GM23338 (cell line): ENCODE measurements at regions not wholly inside any gene's neighbourhood (a gene's known extent, or its start where the extent isn't known, plus 50 kb on each side); places are given as distances from the start of the nearest gene placed in this dataset.

Experiments used
- ATAC-seq: fragments of 200-7000 bp; cut with Tn5 transposase; 3 replicates; pipeline ENCODE4 v1.9.1; 2020
- DNase-seq: peaks from one replicate; pipeline ENCODE4 v3.0.0-alpha.2; 2015; ENCODE audit warnings: low spot score
- H2AFZ ChIP-seq: fragments of 200-600 bp; sonication (generic); 2 replicates; pipeline ENCODE4 v1.8.0; 2016; ENCODE audit warnings: antibody characterized with exemption, mild to moderate bottlenecking, moderate library complexity
- H3F3A ChIP-seq: fragments of 200-600 bp; sonication (generic); replicated peaks from 2 replicates; pipeline ENCODE4 v1.8.0; 2017; ENCODE audit warnings: antibody characterized with exemption, mixed run types, low read depth
- H3K27ac ChIP-seq: fragments of 200-600 bp; sonication (generic); 2 replicates; pipeline ENCODE4 v1.6.1; 2016; ENCODE audit warnings: low read depth
- H3K27me3 ChIP-seq: fragments of 200-600 bp; sonication (generic); 2 replicates; pipeline ENCODE4 v1.8.0; 2016; ENCODE audit warnings: mild to moderate bottlenecking, mixed run types, moderate library complexity; ENCODE audit not compliant: insufficient read depth
- H3K36me3 ChIP-seq: fragments of 200-600 bp; sonication (generic); 2 replicates; pipeline ENCODE4 v1.8.0; 2016; ENCODE audit warnings: mild to moderate bottlenecking; ENCODE audit not compliant: insufficient read depth
- H3K4me1 ChIP-seq: fragments of 200-600 bp; sonication (generic); 2 replicates; pipeline ENCODE4 v1.8.0; 2016; ENCODE audit warnings: mild to moderate bottlenecking, moderate library complexity; ENCODE audit not compliant: insufficient read depth
- H3K4me2 ChIP-seq: fragments of 200-600 bp; sonication (generic); 2 replicates; pipeline ENCODE4 v1.7.1; 2017; ENCODE audit warnings: mixed run types
- H3K4me3 ChIP-seq: fragments of 200-600 bp; sonication (generic); 2 replicates; pipeline ENCODE4 v1.6.1; 2016; ENCODE audit warnings: mixed run types
- H3K79me2 ChIP-seq: fragments of 200-600 bp; sonication (generic); replicated peaks from 2 replicates; pipeline ENCODE4 v1.8.0; 2017; ENCODE audit warnings: mild to moderate bottlenecking; ENCODE audit not compliant: insufficient read depth
- H3K9me2 ChIP-seq: fragments of 200-600 bp; sonication (generic); 2 replicates; pipeline ENCODE4 v1.8.0; 2017; ENCODE audit not compliant: insufficient read depth
- H4K20me1 ChIP-seq: fragments of 200-600 bp; sonication (generic); replicated peaks from 2 replicates; pipeline ENCODE4 v1.8.0; 2017; ENCODE audit warnings: mild to moderate bottlenecking; ENCODE audit not compliant: insufficient read depth
- H3K27ac Mint-ChIP-seq: 2 replicates; pipeline ENCODE4 v1.8.0; 2020; ENCODE audit warnings: inconsistent platforms, mild to moderate bottlenecking, moderate library complexity, mixed read lengths
- H3K27me3 Mint-ChIP-seq: 3 replicates; pipeline ENCODE4 v1.8.0; 2022; ENCODE audit warnings: low read depth, mild to moderate bottlenecking, moderate library complexity, mixed read lengths, inconsistent platforms; ENCODE audit not compliant: insufficient read depth, poor library complexity
- H3K36me3 Mint-ChIP-seq: 3 replicates; pipeline ENCODE4 v1.8.0; 2021; ENCODE audit warnings: low read depth, mild to moderate bottlenecking, inconsistent platforms, moderate library complexity, mixed read lengths
- H3K4me1 Mint-ChIP-seq: 3 replicates; pipeline ENCODE4 v1.8.0; 2020; ENCODE audit warnings: mild to moderate bottlenecking, inconsistent platforms, mixed read lengths
- H3K4me3 Mint-ChIP-seq: 3 replicates; pipeline ENCODE4 v1.8.0; 2021; ENCODE audit warnings: moderate library complexity, mild to moderate bottlenecking, inconsistent platforms, mixed read lengths
- H3K9me3 Mint-ChIP-seq: 3 replicates; pipeline ENCODE4 v1.8.0; 2020; ENCODE audit warnings: moderate library complexity, mild to moderate bottlenecking, inconsistent platforms, mixed read lengths
- CREB1 ChIP-seq: fragments of 250-450 bp; sonication (Bioruptor Pico); IDR thresholded peaks from 2 replicates; pipeline ENCODE4 v1.5.0; 2020; ENCODE audit warnings: low read depth, mild to moderate bottlenecking, moderate library complexity
- ETS1 ChIP-seq: IDR thresholded peaks from 2 replicates; pipeline ENCODE4 v1.6.1; 2016; ENCODE audit warnings: antibody characterized with exemption
- EZH2 ChIP-seq: fragments of 200-600 bp; sonication (generic); IDR thresholded peaks from one replicate; pipeline ENCODE4 v1.8.0; 2017; ENCODE audit warnings: antibody characterized with exemption, mild to moderate bottlenecking, low read depth; ENCODE audit not compliant: unreplicated experiment
- EZH2phosphoT487 ChIP-seq: fragments of 200-600 bp; sonication (generic); IDR thresholded peaks from one replicate; pipeline ENCODE4 v1.8.1; 2018; ENCODE audit warnings: antibody characterized with exemption; ENCODE audit not compliant: unreplicated experiment
- JUNB ChIP-seq: IDR thresholded peaks from one replicate; pipeline ENCODE4 v1.6.1; 2016; ENCODE audit warnings: antibody characterized with exemption; ENCODE audit not compliant: unreplicated experiment
- NANOG ChIP-seq: IDR thresholded peaks from 2 replicates; pipeline ENCODE4 v1.6.1; 2016; ENCODE audit warnings: antibody characterized with exemption, borderline replicate concordance
- POLR2AphosphoS5 ChIP-seq: IDR thresholded peaks from 2 replicates; pipeline ENCODE4 v1.6.1; 2016; ENCODE audit warnings: antibody characterized with exemption, low read depth
- STAT1 ChIP-seq: IDR thresholded peaks from one replicate; pipeline ENCODE4 v1.6.1; 2016; ENCODE audit warnings: antibody characterized with exemption; ENCODE audit not compliant: unreplicated experiment
- ZNF114 ChIP-seq: fragments of 250-450 bp; sonication (Bioruptor Pico); IDR thresholded peaks from 2 replicates; pipeline ENCODE4 v1.5.0; 2020; ENCODE audit warnings: mild to moderate bottlenecking, moderate library complexity
- ZNF331 ChIP-seq: fragments of 250-450 bp; sonication (Bioruptor Pico); IDR thresholded peaks from 2 replicates; pipeline ENCODE4 v1.5.0; 2020; ENCODE audit warnings: low read depth, mild to moderate bottlenecking, moderate library complexity
- TF ChIP-seq, protein P1 (sequence below): IDR thresholded peaks from one replicate; pipeline ENCODE4 v1.6.1; 2018; ENCODE audit warnings: antibody characterized with exemption; ENCODE audit not compliant: unreplicated experiment
- TF ChIP-seq, protein P2 (sequence below), 2 experiments: fragments of 200-600 bp in 1 of 2; sonication (generic) in 1 of 2; conservative IDR thresholded peaks; 2 replicates each; pipeline versions ENCODE4 v1.5.1 to v1.6.1; 2016 to 2017; ENCODE audit warnings: antibody characterized with exemption in 2 of 2, low read depth in 2 of 2, mild to moderate bottlenecking in 2 of 2, moderate library complexity in 1 of 2
- TF ChIP-seq, protein P3 (sequence below): fragments of 250-450 bp; sonication (Bioruptor Pico); IDR thresholded peaks from 2 replicates; pipeline ENCODE4 v1.5.0; 2020; ENCODE audit warnings: mild to moderate bottlenecking, moderate library complexity

DNA sequence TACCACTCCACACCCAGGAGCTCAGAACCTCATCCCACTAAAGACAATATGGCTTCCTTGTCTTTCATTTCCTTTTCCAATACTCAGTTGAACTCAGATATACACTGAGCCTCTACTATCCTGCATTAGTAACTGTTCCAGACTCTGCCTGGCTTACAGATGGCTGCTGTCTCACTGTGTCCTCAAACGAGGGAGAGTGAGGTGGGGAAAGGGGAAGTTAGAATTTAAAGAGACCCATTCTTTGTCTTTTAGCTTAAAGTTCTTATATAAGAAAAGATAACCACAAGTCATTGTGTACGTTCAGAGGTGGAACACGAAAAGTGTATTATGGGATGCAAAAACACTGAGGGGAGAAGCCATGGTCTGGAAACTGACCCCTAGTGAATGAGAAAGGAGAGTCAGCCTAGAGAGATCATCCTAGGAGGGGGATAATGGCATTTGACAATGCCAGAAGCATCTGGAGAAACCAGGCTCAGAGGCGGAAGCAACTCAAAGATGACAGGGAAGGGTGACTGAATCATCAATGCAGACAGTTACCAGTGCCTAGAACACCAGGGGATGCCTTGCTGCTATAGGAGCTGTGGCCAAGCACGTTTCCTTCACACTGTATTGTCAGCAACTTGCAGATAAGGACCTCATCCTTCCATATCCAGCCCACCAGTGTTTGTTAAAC, 170.7 kb downstream of the CYRIA start:
- no peaks in the 10 kb centered on the region for H3F3A ChIP-seq
- no peaks in the 10 kb centered on the region; the same call in 2 of the 3 replicates for H3K36me3 Mint-ChIP-seq
- H3K4me1 ChIP-seq = no peaks in the 10 kb centered on the region
- peaks cover 2% of the 10 kb centered on the region for H3K27me3 Mint-ChIP-seq
- no peak overlapping the region for H3K27ac ChIP-seq
- H3K4me3 Mint-ChIP-seq = no peak overlapping the region
- no peak for DNase-seq
- H3K4me2 ChIP-seq = no peak overlapping the region
- H3K79me2 ChIP-seq = no peaks in the 10 kb centered on the region
- no peak overlapping the region for H3K4me3 ChIP-seq
- no peaks in the 10 kb centered on the region for H3K27me3 ChIP-seq
- H3K9me2 ChIP-seq = no peaks in the 10 kb centered on the region; the same call in 1 of the 2 replicates
- no peak for ATAC-seq
- no peaks in the 10 kb centered on the region for H3K9me3 Mint-ChIP-seq
- H2AFZ ChIP-seq = no peak overlapping the region
- no peak overlapping the region for H3K27ac Mint-ChIP-seq
- TF ChIP-seq EZH2phosphoT487 (no peak), ZNF114 (CRISPR knock-in tag) (no peak), STAT1 (no peak), ZNF331 (CRISPR knock-in tag) (no peak), JUNB (no peak), POLR2AphosphoS5 (no peak), ETS1 (no peak), CREB1 (CRISPR knock-in tag) (no peak), EZH2 (no peak), NANOG (no peak)
- TF ChIP-seq, protein P1, sequence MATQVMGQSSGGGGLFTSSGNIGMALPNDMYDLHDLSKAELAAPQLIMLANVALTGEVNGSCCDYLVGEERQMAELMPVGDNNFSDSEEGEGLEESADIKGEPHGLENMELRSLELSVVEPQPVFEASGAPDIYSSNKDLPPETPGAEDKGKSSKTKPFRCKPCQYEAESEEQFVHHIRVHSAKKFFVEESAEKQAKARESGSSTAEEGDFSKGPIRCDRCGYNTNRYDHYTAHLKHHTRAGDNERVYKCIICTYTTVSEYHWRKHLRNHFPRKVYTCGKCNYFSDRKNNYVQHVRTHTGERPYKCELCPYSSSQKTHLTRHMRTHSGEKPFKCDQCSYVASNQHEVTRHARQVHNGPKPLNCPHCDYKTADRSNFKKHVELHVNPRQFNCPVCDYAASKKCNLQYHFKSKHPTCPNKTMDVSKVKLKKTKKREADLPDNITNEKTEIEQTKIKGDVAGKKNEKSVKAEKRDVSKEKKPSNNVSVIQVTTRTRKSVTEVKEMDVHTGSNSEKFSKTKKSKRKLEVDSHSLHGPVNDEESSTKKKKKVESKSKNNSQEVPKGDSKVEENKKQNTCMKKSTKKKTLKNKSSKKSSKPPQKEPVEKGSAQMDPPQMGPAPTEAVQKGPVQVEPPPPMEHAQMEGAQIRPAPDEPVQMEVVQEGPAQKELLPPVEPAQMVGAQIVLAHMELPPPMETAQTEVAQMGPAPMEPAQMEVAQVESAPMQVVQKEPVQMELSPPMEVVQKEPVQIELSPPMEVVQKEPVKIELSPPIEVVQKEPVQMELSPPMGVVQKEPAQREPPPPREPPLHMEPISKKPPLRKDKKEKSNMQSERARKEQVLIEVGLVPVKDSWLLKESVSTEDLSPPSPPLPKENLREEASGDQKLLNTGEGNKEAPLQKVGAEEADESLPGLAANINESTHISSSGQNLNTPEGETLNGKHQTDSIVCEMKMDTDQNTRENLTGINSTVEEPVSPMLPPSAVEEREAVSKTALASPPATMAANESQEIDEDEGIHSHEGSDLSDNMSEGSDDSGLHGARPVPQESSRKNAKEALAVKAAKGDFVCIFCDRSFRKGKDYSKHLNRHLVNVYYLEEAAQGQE = no peak
- TF ChIP-seq, protein P2, sequence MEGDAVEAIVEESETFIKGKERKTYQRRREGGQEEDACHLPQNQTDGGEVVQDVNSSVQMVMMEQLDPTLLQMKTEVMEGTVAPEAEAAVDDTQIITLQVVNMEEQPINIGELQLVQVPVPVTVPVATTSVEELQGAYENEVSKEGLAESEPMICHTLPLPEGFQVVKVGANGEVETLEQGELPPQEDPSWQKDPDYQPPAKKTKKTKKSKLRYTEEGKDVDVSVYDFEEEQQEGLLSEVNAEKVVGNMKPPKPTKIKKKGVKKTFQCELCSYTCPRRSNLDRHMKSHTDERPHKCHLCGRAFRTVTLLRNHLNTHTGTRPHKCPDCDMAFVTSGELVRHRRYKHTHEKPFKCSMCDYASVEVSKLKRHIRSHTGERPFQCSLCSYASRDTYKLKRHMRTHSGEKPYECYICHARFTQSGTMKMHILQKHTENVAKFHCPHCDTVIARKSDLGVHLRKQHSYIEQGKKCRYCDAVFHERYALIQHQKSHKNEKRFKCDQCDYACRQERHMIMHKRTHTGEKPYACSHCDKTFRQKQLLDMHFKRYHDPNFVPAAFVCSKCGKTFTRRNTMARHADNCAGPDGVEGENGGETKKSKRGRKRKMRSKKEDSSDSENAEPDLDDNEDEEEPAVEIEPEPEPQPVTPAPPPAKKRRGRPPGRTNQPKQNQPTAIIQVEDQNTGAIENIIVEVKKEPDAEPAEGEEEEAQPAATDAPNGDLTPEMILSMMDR (conservative IDR thresholded peaks at IDR 0.05; ENCODE audit: low read depth in 2 of 2) = no peak
- TF ChIP-seq, protein P3, sequence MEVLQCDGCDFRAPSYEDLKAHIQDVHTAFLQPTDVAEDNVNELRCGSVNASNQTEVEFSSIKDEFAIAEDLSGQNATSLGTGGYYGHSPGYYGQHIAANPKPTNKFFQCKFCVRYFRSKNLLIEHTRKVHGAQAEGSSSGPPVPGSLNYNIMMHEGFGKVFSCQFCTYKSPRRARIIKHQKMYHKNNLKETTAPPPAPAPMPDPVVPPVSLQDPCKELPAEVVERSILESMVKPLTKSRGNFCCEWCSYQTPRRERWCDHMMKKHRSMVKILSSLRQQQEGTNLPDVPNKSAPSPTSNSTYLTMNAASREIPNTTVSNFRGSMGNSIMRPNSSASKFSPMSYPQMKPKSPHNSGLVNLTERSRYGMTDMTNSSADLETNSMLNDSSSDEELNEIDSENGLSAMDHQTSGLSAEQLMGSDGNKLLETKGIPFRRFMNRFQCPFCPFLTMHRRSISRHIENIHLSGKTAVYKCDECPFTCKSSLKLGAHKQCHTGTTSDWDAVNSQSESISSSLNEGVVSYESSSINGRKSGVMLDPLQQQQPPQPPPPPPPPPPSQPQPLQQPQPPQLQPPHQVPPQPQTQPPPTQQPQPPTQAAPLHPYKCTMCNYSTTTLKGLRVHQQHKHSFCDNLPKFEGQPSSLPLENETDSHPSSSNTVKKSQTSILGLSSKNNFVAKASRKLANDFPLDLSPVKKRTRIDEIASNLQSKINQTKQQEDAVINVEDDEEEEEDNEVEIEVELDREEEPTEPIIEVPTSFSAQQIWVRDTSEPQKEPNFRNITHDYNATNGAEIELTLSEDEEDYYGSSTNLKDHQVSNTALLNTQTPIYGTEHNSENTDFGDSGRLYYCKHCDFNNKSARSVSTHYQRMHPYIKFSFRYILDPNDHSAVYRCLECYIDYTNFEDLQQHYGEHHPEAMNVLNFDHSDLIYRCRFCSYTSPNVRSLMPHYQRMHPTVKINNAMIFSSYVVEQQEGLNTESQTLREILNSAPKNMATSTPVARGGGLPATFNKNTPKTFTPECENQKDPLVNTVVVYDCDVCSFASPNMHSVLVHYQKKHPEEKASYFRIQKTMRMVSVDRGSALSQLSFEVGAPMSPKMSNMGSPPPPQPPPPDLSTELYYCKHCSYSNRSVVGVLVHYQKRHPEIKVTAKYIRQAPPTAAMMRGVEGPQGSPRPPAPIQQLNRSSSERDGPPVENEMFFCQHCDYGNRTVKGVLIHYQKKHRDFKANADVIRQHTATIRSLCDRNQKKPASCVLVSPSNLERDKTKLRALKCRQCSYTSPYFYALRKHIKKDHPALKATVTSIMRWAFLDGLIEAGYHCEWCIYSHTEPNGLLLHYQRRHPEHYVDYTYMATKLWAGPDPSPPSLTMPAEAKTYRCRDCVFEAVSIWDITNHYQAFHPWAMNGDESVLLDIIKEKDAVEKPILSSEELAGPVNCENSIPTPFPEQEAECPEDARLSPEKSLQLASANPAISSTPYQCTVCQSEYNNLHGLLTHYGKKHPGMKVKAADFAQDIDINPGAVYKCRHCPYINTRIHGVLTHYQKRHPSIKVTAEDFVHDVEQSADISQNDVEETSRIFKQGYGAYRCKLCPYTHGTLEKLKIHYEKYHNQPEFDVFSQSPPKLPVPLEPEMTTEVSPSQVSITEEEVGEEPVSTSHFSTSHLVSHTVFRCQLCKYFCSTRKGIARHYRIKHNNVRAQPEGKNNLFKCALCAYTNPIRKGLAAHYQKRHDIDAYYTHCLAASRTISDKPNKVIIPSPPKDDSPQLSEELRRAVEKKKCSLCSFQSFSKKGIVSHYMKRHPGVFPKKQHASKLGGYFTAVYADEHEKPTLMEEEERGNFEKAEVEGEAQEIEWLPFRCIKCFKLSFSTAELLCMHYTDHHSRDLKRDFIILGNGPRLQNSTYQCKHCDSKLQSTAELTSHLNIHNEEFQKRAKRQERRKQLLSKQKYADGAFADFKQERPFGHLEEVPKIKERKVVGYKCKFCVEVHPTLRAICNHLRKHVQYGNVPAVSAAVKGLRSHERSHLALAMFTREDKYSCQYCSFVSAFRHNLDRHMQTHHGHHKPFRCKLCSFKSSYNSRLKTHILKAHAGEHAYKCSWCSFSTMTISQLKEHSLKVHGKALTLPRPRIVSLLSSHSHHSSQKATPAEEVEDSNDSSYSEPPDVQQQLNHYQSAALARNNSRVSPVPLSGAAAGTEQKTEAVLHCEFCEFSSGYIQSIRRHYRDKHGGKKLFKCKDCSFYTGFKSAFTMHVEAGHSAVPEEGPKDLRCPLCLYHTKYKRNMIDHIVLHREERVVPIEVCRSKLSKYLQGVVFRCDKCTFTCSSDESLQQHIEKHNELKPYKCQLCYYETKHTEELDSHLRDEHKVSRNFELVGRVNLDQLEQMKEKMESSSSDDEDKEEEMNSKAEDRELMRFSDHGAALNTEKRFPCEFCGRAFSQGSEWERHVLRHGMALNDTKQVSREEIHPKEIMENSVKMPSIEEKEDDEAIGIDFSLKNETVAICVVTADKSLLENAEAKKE (CRISPR knock-in tag) = no peak
- no peaks in the 10 kb centered on the region for H4K20me1 ChIP-seq
- H3K36me3 ChIP-seq = no peaks in the 10 kb centered on the region
- H3K4me1 Mint-ChIP-seq = no peaks in the 10 kb centered on the region
